ENCODE measurements at regions not wholly inside any gene's neighbourhood (a gene's known extent, or its start where the extent isn't known, plus 50 kb on each side); places are given as distances from the start of the nearest gene placed in this dataset.
"Not testable (repeated sequence)": the region's sequence is repeated elsewhere in the genome, so short reads cannot be mapped to it uniquely, and the experiment has no call there.

DNA sequence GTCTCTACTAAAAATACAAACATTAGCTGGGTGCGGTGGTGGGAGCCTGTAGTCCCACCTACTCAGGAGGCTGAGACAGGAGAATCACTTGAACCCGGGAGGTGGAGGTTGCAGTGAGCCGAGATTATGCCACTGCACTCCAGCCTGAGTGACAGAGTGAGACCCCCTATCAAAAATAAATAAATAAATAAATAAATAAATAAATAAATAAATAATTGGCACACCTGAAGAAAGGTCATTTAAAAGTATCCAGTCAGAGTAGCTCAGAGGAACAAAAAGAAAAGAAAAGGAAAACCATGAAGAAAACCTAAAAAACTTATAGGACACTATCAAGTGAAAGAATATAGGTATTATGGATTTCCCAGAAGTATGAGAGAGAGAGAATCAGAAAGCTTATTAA, 330.1 kb upstream of the AR start:
- POLR2A ChIA-PET, CTCF ChIA-PET: not testable (repeated sequence)

DNA sequence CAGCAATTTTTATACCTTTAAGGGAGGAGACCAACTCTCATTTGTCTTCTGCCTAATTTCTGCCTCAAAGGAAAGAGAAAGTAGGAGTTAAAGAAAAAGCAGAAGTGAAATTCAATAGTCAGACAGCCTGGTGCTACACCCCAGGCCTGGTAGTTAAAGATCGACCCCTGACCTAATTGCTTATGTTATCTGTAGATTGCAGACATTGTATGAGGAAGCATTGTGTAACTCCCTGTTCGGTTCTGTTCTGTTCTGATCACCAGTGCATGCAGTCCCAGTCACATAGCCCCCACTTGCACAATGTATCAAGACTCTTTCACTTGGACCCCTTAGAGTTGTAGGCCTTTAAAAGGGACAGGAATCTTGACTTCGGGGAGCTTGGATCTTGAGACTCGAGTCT, 335.9 kb upstream of the AR start:
- POLR2A ChIA-PET, result no interaction called here
- CTCF ChIA-PET, result no interaction called here
- TF ChIP-seq, protein P1, sequence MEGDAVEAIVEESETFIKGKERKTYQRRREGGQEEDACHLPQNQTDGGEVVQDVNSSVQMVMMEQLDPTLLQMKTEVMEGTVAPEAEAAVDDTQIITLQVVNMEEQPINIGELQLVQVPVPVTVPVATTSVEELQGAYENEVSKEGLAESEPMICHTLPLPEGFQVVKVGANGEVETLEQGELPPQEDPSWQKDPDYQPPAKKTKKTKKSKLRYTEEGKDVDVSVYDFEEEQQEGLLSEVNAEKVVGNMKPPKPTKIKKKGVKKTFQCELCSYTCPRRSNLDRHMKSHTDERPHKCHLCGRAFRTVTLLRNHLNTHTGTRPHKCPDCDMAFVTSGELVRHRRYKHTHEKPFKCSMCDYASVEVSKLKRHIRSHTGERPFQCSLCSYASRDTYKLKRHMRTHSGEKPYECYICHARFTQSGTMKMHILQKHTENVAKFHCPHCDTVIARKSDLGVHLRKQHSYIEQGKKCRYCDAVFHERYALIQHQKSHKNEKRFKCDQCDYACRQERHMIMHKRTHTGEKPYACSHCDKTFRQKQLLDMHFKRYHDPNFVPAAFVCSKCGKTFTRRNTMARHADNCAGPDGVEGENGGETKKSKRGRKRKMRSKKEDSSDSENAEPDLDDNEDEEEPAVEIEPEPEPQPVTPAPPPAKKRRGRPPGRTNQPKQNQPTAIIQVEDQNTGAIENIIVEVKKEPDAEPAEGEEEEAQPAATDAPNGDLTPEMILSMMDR (IDR thresholded peaks at IDR 0.05; ENCODE audit: insufficient read depth, low read length, missing control alignments), result no peak

More for the DNA sequence above, 330.1 kb upstream of the AR start:
- H3K4me3 ChIP-seq (ENCODE audit: low read depth, low read length); DNase-seq (ENCODE audit: low read depth, low spot score): not testable (repeated sequence)

DNA sequence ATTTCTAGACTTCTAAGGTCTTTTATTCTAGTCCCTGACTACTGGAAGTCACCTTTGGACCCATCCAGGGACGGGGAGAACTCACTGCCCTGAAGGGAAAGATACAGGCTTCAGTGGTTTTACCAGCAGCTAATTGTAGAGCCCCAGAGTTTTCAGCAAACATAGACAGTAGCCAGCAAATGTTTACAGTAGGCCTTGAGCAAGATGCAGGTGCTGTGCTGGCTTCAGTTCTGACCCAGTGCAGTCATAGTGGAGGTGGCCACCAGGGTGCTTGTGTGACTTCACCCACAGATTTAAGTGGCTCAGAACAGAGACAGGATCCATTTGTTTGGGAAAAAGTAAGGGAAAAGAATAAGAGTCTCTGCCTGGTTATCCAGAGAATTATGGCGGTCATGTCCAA, 384.4 kb upstream of the AR start:
- CTCF ChIA-PET, result no interaction called here
- H3K4me3 ChIP-seq (ENCODE audit: low read depth, low read length), result no peak overlapping the region
- TF ChIP-seq, protein P1 (IDR thresholded peaks at IDR 0.05; ENCODE audit: insufficient read depth, low read length, missing control alignments), result no peak
- no peak for DNase-seq (ENCODE audit: low read depth, low spot score)
- POLR2A ChIA-PET, result no interaction called here

More for the DNA sequence above, 335.9 kb upstream of the AR start:
- DNase-seq (ENCODE audit: low read depth, low spot score), result no peak
- no peak overlapping the region for H3K4me3 ChIP-seq (ENCODE audit: low read depth, low read length)

- ChIA-PET POLR2A (no interaction called here), CTCF (no interaction called here)
These were observed 429.2 kb upstream of the AR start for GRCh38 chrX:67114635-67115034.

DNA sequence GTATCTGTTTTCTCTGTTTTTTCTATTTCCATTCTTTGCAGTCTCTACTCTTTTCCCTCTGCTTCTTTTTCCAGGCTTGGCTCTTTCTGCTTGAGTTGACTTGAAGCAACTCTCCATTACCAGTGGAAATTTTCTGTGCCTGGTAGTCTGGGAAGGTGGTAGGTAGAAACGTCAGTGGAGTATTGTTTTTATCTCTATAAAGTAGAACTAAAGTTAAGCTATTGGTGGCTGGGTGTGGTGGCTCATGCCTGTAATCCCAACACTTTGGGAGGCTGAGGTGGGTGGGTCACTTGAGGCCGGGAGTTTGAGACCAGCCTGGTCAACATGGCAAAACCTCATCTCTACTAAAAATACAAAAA, 438.1 kb upstream of the AR start:
- DNase-seq (ENCODE audit: low read depth, low spot score), result no peak
- no peak overlapping the region for H3K4me3 ChIP-seq (ENCODE audit: low read depth, low read length)
- CTCF ChIA-PET, result no interaction called here
- POLR2A ChIA-PET, result no interaction called here
- TF ChIP-seq, protein P1 (IDR thresholded peaks at IDR 0.05; ENCODE audit: insufficient read depth, low read length, missing control alignments), result no peak

More at GRCh38 chrX:67114635-67115034, 429.2 kb upstream of the AR start:
- TF ChIP-seq, protein P1 (IDR thresholded peaks at IDR 0.05; ENCODE audit: insufficient read depth, low read length, missing control alignments), result no peak
- no peak overlapping the region for H3K4me3 ChIP-seq (ENCODE audit: low read depth, low read length)
- DNase-seq (ENCODE audit: low read depth, low spot score), result no peak

DNA sequence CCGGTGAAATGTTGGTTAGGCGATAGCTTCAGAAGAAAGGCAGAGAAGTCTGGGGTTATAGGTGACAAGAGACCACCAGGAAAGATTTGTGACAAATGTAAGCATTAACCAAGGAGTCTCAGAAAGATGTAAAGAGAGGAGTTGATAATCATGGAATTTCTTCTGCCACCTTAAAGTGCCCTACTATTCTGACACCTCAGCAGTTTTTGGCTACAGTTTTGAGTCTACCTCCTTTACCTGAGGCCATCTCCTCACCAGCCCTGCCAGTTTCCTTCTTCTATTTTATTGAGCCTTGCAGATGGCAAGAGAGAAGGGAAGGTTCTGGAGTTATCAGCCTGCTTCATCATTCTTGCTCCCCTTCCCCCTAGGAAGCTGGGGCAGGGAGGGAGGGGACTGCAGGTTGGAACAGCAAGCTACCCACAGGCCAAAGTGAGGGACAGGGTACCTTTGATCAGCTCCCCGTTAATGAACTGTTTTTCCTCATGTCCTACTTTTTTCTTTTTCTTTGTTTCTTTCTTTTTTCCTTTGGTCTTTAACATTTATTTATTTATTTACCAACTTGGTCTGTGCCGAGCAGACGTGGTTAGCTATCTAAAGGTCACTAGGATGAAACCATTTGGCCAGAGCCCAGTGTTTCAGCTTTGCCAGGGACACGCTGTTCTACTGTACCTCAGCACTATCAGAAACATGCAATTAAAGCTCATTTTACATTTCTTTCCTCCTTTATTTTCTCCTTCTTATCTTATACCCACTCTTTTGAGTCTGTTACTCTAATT, 438.7 kb upstream of the AR start:
- no peak overlapping the region for H3K4me3 ChIP-seq (ENCODE audit: low read depth, low read length)
- ChIA-PET POLR2A (no interaction called here), CTCF (no interaction called here)
- TF ChIP-seq, protein P1 (IDR thresholded peaks at IDR 0.05; ENCODE audit: insufficient read depth, low read length, missing control alignments), result no peak
- no peak for DNase-seq (ENCODE audit: low read depth, low spot score)

Data from AG04449 (cell line).